GM18867 (cell line): ENCODE measurements at regions not wholly inside any gene's neighbourhood (a gene's known extent, or its start where the extent isn't known, plus 50 kb on each side); places are given as distances from the start of the nearest gene placed in this dataset.

ENCODE experiments used
- ATAC-seq: cut with Tn5 transposase; IDR thresholded peaks from one replicate; pipeline ENCODE4 v1.9.1; 2021; ENCODE audit warnings: mild to moderate bottlenecking, moderate library complexity; ENCODE audit not compliant: unreplicated experiment

- ATAC-seq = no peak
Observed at GRCh38 chr3:188054541-188054940, 99.4 kb upstream of the LPP start.

- no peak for ATAC-seq
Observed at GRCh38 chr3:188055388-188055787, 98.6 kb upstream of the LPP start.

- ATAC-seq = no peak
Observed at GRCh38 chr3:188057124-188057523, 96.8 kb upstream of the LPP start.

GRCh38 chr3:188058569-188059184 is 95.3 kb upstream of the LPP start:
- ATAC-seq = no peak

GRCh38 chr3:188059351-188059750 is 94.6 kb upstream of the LPP start:
- ATAC-seq = no peak

GRCh38 chr3:188060264-188060835 is 93.6 kb upstream of the LPP start:
- ATAC-seq = no peak

GRCh38 chr3:188060840-188061544 is 93.0 kb upstream of the LPP start:
- ATAC-seq = no peak

- ATAC-seq = no peak
Observed at GRCh38 chr3:188062216-188062615, 91.7 kb upstream of the LPP start.

- no peak for ATAC-seq
Observed at GRCh38 chr3:188064831-188065493, 89.0 kb upstream of the LPP start.

- no peak for ATAC-seq
Observed at GRCh38 chr3:188066141-188066540, 87.8 kb upstream of the LPP start.

GRCh38 chr3:188067932-188068331 is 86.0 kb upstream of the LPP start:
- ATAC-seq = no peak

GRCh38 chr3:188068342-188068741 is 85.6 kb upstream of the LPP start:
- no peak for ATAC-seq

- ATAC-seq = no peak
Observed at GRCh38 chr3:188071636-188072035, 82.3 kb upstream of the LPP start.

- ATAC-seq = no peak
Observed at GRCh38 chr3:188076176-188076575, 77.8 kb upstream of the LPP start.

- ATAC-seq = peak; percentile 52
Observed at GRCh38 chr3:188077160-188077799, 76.7 kb upstream of the LPP start.

- no peak for ATAC-seq
Observed at GRCh38 chr3:188080091-188080490, 73.9 kb upstream of the LPP start.

- no peak for ATAC-seq
Observed at GRCh38 chr3:188082031-188082430, 71.9 kb upstream of the LPP start.

- no peak for ATAC-seq
Observed at GRCh38 chr3:188082450-188082849, 71.5 kb upstream of the LPP start.

- ATAC-seq = no peak
Observed at GRCh38 chr3:188083011-188083410, 70.9 kb upstream of the LPP start.

- no peak for ATAC-seq
Observed at GRCh38 chr3:188084752-188085583, 69.0 kb upstream of the LPP start.
